ENCODE measurements at regions not wholly inside any gene's neighbourhood (a gene's known extent, or its start where the extent isn't known, plus 50 kb on each side); places are given as distances from the start of the nearest gene placed in this dataset.

DNA sequence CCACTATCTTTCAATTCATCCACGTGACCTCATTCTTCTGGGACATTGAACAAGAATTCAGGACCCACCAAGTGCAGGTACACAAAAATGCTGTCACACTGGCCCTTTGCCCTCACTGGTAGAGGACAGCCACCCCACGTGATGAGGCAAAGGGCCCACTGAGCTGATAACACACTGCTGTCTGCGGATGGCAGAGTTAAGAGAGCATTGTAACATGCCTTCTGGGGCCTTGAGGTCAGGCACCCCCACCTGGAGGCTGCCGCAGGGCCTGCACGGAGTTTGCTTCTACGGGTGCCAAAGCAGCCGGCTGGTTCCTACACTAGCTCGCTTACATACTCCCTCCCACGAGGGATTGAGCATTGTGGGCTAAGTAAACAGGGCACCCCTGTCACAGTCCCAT is 101.0 kb downstream of the LRIG3 start:
- DNase-seq: no peak

DNA sequence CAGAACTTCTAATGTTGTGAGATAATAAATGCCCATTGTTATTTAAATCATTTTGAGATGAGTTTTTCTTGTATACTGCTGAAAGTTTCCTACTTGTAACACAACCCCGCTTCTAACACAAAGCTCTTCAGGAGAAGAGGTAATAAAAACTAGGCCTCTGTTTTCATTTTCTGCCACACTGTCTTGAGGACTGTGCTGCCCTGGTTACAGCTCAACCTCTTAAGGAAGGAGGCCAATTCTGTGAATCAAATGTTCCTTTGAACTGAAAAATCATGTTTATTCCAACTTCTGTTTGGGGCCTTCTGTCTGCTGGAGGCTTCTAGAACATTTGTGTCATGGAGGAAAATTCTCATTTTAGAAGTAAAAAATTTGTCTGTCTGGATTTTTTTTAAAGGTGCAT is 100.3 kb downstream of the LRIG3 start:
- DNase-seq: no peak

All from GDM1 (cell line).